HG02588 (cell line): ENCODE measurements at regions not wholly inside any gene's neighbourhood (a gene's known extent, or its start where the extent isn't known, plus 50 kb on each side); places are given as distances from the start of the nearest gene placed in this dataset.

Experiments used
- ATAC-seq: cut with Tn5 transposase; IDR thresholded peaks from one replicate; pipeline ENCODE4 v1.9.1; 2021; ENCODE audit warnings: mild to moderate bottlenecking, moderate library complexity; ENCODE audit not compliant: unreplicated experiment

- no peak for ATAC-seq
These were observed 220.7 kb downstream of the HLX start for GRCh38 chr1:221099747-221100595.

DNA sequence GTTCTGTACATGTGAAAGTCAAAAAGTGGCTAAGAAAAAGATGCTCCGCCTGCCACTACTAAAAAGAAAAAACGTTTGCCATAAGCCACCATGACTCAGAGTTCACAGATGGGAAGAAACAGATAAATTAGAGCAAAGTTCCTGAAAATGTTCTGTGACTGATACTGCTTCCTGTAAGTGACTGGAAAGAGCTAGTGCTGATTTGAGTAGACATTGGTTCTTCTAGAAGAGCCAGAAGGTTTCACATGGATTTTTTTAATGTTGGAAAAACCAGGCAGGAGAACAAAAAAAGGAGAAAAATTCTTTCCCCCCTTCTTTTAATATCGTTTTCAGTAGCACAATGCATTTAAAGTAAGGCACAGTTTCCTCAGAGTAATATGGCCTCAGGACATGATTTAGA is 221.4 kb downstream of the HLX start:
- ATAC-seq = no peak

- ATAC-seq = no peak
These were observed 222.8 kb downstream of the HLX start for GRCh38 chr1:221101807-221102605.

DNA sequence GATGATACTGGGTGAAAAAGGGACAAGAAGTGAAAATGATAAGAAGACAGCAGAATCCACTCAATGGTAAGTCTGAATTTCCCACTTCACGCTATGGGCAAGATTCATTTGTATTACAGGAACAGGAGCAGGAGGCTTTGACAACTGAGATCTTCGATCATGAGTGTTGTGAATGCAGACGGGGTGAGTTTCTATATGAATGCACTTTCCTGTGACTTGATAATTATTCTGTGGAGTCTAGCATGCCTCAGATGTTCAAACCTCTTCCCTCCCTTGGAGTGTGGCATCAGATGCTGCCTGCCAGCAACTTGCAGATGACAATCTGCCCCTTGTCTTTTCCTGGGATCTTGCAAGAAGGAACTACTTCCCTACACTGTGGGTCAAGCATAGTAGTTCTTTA is 225.4 kb downstream of the HLX start:
- ATAC-seq = no peak

- ATAC-seq = no peak
These were observed 226.3 kb downstream of the HLX start for GRCh38 chr1:221105578-221105977.

GRCh38 chr1:221106616-221107015 is 227.4 kb downstream of the HLX start:
- no peak for ATAC-seq

DNA sequence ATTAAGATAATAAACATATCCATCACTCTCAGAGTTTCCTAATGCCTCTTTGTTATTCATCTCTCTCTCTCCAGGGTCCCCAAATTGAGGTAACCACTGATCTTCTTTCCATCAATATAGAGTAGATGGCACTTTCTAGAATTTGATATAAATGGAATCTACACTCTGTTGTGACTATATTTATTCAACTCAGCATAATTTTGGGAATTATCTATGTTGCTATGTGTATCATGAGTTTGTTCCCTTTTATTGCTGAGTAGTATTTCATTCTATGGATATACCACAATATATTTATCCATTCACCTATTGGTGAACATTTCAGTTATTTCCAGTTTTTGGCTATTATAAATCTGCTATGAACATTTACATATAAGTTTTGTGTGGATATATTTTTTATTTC is 230.7 kb downstream of the HLX start:
- ATAC-seq = no peak

DNA sequence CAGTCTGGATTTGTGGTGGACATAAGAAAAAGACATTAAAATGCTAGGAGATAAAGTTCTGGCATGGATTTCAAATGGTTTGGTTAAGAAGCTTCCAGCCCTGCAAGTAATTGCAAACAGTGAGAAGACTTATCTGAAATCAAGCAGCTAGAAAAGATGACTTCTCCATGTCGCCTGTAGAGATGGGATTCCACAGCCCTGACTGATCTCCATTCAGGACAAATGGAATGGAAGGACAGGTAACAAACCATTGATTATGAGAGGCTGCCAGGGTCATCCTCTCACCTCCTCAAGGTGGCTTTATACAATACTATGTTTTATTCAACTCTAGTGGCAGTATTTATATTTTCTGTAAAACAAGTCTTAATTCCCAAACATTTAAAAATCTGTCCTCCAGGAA is 237.9 kb downstream of the HLX start:
- no peak for ATAC-seq

GRCh38 chr1:221117548-221117951 is 238.3 kb downstream of the HLX start:
- no peak for ATAC-seq

DNA sequence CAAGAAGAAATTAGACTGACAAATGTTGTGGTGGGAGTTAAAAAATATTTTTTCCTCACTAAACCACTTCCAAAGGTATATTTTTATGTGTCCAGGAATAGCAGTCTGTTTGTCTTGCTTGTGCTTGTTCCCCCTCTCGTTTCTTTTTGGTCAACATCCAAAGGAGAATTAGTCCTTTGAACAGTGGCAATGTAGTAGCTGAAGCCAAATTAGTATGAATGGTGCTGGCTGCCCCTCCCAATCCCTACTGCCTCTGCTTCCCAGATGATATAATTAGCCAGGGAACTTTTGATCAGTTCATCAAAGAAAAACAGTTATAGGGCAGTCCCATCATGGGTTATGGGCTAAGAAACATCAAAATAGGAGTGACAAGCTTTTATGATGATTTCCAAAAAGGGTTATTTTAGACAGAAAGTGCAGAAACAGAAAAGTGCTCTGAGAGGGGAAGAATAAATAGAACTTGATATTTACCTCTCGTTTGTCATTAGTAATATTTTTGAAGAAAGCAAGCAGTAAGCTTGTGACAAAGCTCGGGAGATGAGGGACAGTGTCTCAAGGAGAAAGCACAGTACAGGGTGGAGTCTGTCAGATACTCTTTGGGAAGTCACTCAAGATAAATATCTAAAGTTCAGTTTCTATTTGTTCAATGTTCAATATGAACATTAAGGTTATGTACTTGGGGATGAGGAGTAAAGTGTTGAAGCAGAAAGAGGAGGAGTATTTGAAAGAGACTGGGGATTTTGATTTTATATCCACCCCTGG is 239.1 kb downstream of the HLX start:
- ATAC-seq = no peak

- ATAC-seq = no peak
These were observed 239.7 kb downstream of the HLX start for GRCh38 chr1:221118938-221119320.

DNA sequence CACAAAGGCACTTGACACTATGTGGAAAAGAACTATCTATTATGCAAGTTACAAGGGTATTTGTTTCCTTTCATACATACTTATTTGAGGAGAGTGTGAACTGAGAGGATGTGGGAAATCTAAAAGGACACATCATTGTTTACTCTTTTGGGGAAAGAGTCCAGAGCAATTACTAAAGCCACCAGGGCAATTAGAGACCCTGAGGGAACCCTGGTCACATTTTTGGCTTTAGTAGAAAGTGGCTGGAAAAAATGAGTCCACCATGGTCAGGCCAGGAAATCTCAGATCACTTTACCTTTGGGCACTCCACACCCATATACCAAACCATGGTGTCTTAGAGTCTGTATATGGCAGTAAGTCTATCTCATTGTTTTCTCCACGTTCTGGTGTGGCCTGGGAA is 243.3 kb downstream of the HLX start:
- no peak for ATAC-seq

- no peak for ATAC-seq
These were observed 246.7 kb downstream of the HLX start for GRCh38 chr1:221125976-221126375.

DNA sequence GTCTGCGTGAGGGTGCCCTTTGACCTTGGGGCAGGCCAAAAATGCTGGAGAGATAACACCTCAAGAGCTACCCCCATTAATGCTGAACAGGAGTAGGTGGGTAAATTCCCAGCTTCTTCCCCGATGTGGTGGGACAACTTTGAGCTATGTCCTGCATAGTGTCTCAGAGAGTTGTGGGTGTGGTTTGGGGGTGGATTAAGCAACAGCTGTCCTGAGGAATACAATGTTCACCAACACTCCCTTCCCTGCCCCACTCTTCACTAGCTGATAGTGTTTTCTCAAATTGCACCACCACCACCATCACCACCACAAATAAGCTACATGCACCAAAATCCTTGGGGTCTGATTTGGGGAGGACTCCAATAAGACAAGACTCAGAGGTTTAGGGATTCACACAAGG is 258.4 kb downstream of the HLX start:
- no peak for ATAC-seq

GRCh38 chr1:221138516-221138915 is 259.3 kb downstream of the HLX start:
- no peak for ATAC-seq

GRCh38 chr1:221139991-221140390 is 260.7 kb downstream of the HLX start:
- ATAC-seq = no peak

- ATAC-seq = no peak
These were observed 261.9 kb downstream of the HLX start for GRCh38 chr1:221141096-221141495.

DNA sequence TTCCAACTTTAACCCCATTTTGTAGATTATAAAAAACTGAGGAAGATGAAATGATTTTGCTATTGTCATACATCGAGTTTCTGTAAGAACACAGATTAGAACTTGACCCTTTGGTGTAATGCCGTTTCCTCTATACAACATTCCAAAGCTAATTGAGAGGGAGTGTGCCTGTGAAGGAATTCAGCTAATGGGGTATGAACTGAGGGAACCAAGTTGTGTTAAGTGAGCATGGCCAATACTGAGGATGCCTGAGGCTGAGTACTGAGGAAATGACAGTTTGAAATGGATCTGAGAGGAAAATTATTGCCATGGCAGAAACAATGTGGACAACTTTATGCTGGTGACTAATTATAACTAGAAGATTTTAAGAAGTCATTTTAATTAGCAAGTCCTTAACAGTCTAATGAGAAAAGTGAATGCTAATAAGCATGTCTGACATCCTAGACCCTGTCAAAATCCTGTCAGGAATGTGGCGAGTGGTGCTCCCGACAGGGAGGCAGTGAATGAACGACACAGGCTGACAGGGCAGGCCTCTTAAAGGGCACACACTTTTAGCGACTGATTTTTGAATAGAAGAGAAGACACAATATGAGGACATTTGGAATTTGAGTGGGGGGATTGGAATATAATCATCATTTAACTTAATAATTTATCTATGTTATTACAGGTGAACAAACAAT is 262.5 kb downstream of the HLX start:
- ATAC-seq = no peak

- no peak for ATAC-seq
These were observed 269.4 kb downstream of the HLX start for GRCh38 chr1:221148660-221149059.

DNA sequence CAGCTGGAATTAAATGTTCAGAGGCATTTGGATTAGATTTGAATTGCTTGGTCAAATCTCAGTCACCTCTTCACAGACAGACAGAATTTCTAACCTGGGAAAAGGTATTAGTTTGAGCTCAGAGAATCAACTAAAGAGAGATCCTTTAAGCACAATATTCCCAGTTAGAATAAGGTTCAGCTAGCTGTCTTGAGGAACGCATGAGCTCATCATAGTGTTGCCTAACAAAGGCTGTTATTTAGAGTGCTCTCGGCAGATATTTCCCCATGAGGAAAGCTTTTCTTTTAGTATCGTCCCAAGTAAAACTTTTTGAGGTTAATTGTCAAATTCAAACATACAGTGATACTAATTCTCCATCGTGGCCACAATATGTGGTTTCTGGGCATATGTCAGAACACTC is 269.9 kb downstream of the HLX start:
- ATAC-seq = no peak

DNA sequence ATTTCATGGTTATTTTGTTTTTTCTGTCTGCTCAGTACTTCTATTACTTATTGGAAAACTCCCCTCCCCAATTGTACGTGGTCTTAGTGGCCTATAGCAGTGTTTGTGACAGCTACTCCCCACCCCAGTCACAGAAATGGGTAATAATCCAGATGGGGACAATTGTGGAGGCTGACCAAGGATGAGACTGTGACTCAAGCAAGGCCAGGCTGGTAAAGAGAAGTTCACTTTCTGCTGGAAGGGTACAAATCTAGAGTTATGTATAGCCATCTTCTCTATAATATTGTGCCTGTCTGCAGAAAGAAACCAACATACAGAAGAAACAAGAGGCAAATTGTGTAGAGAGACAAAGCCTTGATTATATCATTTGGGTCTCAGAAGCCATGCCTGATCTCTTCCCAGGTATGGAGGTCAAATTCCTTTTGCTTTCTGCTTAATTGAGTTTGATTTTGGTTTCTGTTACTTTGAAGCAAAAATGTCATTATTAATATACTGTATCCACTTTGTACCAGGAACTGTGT is 270.4 kb downstream of the HLX start:
- no peak for ATAC-seq
